RWPE1 (cell line): ENCODE measurements at regions not wholly inside any gene's neighbourhood (a gene's known extent, or its start where the extent isn't known, plus 50 kb on each side); places are given as distances from the start of the nearest gene placed in this dataset.

Experiments used
- CTCF ChIA-PET: fragments of 350-600 bp; sonication (Branson Sonifier 250); formaldehyde crosslinking; extraction: SDS; loops from one replicate; lab custom pipeline; 2021; lab: Yijun Ruan, JAX
- POLR2A ChIA-PET: fragments of 400-600 bp; formaldehyde crosslinking; extraction: SDS; loops from one replicate; lab custom pipeline; 2020; ENCODE audit warnings: antibody characterized with exemption; ENCODE audit not compliant: low non-redundant PET; lab: Yijun Ruan, JAX
- DNase-seq: peaks from one replicate; pipeline ENCODE4 v3.0.0; 2012; ENCODE audit warnings: low spot score
- H3K27ac ChIP-seq: fragments of 450-650 bp; 2 replicates; pipeline ENCODE4 v1.5.1; 2017
- CTCF ChIP-seq: fragments of 450-650 bp; conservative IDR thresholded peaks from 2 replicates; pipeline ENCODE4 v1.5.1; 2017; ENCODE audit warnings: low read depth, mild to moderate bottlenecking

GRCh38 chr10:47082055-47082784 lies 171.0 kb downstream of the PTPN20 start:
- POLR2A ChIA-PET: no interaction called here
- H3K27ac ChIP-seq: no peak overlapping the region
- DNase-seq: no peak
- TF ChIP-seq CTCF: no peak
- CTCF ChIA-PET: interaction anchor here (0.6 kb wide), 1 partner anchor 81 kb away, joined by 3 read pairs; no protein-coding TSS in a partner anchor

- no peak overlapping the region for H3K27ac ChIP-seq
- ChIA-PET POLR2A (no interaction called here), CTCF (interaction anchor here (0.7 kb wide), 2 partner anchors 42 to 585 kb away, joined by 5 read pairs; no protein-coding TSS in a partner anchor)
- no peak for TF ChIP-seq CTCF
- no peak for DNase-seq
Observed at GRCh38 chr10:47087667-47088066, 176.4 kb downstream of the PTPN20 start.

GRCh38 chr10:47088656-47089354 lies 177.6 kb downstream of the PTPN20 start:
- no peak overlapping the region for H3K27ac ChIP-seq
- ChIA-PET POLR2A (no interaction called here), CTCF (interaction anchor here (0.7 kb wide), 1 partner anchor 201 kb away, joined by 5 read pairs; no protein-coding TSS in a partner anchor)
- TF ChIP-seq CTCF: no peak
- no peak for DNase-seq

- TF ChIP-seq CTCF: no peak
- DNase-seq: no peak
- H3K27ac ChIP-seq: no peak overlapping the region
- CTCF ChIA-PET: no interaction called here
- POLR2A ChIA-PET: no interaction called here
Observed at GRCh38 chr10:47090042-47090441, 178.8 kb downstream of the PTPN20 start.

- POLR2A ChIA-PET: no interaction called here
- TF ChIP-seq CTCF: no peak
- DNase-seq: no peak
- H3K27ac ChIP-seq: no peak overlapping the region
- CTCF ChIA-PET: no interaction called here
Observed at GRCh38 chr10:47090903-47091302, 179.7 kb downstream of the PTPN20 start.

GRCh38 chr10:47091421-47091820 lies 180.2 kb downstream of the PTPN20 start:
- CTCF ChIA-PET: no interaction called here

More at GRCh38 chr10:47091421-47091820, 180.2 kb downstream of the PTPN20 start:
- DNase-seq: no peak
- H3K27ac ChIP-seq: no peak overlapping the region
- POLR2A ChIA-PET: no interaction called here
- TF ChIP-seq CTCF: no peak
